ENCODE measurements at regions not wholly inside any gene's neighbourhood (a gene's known extent, or its start where the extent isn't known, plus 50 kb on each side); places are given as distances from the start of the nearest gene placed in this dataset.

DNA sequence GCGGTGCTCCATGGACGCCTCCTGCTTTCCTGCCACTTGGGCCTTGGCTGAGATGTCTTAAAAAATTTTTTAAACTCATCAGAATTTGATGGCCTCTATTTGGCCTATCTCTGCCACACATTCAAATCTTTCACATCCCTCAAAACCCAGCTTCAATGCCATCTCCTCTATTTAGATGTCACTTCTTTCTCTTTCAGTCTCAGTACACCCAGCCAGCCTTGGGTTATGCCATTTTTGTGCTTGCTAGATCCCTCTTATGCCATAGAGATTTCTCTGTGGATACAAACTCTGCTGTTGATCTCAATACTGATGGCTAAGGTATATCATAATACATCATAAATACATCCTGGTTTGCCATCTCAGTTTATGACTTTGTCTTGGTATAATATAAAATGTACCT, 222.3 kb upstream of the TPRG1 start (continued):
- TF ChIP-seq, protein P1, sequence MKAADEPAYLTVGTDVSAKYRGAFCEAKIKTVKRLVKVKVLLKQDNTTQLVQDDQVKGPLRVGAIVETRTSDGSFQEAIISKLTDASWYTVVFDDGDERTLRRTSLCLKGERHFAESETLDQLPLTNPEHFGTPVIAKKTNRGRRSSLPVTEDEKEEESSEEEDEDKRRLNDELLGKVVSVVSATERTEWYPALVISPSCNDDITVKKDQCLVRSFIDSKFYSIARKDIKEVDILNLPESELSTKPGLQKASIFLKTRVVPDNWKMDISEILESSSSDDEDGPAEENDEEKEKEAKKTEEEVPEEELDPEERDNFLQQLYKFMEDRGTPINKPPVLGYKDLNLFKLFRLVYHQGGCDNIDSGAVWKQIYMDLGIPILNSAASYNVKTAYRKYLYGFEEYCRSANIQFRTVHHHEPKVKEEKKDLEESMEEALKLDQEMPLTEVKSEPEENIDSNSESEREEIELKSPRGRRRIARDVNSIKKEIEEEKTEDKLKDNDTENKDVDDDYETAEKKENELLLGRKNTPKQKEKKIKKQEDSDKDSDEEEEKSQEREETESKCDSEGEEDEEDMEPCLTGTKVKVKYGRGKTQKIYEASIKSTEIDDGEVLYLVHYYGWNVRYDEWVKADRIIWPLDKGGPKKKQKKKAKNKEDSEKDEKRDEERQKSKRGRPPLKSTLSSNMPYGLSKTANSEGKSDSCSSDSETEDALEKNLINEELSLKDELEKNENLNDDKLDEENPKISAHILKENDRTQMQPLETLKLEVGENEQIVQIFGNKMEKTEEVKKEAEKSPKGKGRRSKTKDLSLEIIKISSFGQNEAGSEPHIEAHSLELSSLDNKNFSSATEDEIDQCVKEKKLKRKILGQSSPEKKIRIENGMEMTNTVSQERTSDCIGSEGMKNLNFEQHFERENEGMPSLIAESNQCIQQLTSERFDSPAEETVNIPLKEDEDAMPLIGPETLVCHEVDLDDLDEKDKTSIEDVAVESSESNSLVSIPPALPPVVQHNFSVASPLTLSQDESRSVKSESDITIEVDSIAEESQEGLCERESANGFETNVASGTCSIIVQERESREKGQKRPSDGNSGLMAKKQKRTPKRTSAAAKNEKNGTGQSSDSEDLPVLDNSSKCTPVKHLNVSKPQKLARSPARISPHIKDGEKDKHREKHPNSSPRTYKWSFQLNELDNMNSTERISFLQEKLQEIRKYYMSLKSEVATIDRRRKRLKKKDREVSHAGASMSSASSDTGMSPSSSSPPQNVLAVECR (CRISPR knock-in tag; IDR thresholded peaks at IDR 0.05; ENCODE audit: borderline replicate concordance), result no peak
- TF ChIP-seq, protein P2, sequence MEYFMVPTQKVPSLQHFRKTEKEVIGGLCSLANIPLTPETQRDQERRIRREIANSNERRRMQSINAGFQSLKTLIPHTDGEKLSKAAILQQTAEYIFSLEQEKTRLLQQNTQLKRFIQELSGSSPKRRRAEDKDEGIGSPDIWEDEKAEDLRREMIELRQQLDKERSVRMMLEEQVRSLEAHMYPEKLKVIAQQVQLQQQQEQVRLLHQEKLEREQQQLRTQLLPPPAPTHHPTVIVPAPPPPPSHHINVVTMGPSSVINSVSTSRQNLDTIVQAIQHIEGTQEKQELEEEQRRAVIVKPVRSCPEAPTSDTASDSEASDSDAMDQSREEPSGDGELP (IDR thresholded peaks at IDR 0.05; ENCODE audit: borderline replicate concordance, low read depth), result no peak

DNA sequence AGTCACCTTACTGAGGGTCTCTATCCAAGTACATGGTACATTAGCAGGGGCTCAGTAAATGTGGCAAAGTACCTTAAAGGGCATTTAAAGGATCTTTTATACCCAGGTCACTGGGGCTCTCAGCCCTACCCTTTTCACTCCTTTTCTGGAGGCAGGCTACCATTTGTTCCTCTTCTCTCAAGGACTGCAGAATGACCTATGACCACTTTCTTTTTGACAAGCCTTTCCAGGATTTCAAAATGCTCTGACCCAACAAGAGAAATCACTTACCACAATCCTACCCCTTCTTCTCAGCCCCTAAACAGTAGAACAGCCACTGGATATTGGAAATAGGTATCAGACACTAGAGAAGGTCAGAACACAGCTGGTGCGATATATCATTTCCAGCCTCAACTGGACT, 221.8 kb upstream of the TPRG1 start:
- H3K79me2 ChIP-seq (ENCODE audit: insufficient read depth, low read length), result no peaks in the 10 kb centered on the region
- ATAC-seq (no peak), DNase-seq (ENCODE audit: low spot score) (no peak), FAIRE-seq (no peak)
- H3K4me2 ChIP-seq (ENCODE audit: low read depth, low read length), result no peak overlapping the region
- intact Hi-C loops (cut with micrococcal nuclease; ENCODE audit: unreplicated experiment), result loop anchor here (5.0 to 10.0 kb wide), 5 partner anchors 205 to 913 kb away; no protein-coding TSS in a partner anchor
- H3K27me3 ChIP-seq (ENCODE audit: control insufficient read depth in 1 of 2, insufficient read depth in 2 of 2, low read length in 2 of 2), result no peaks in the 10 kb centered on the region
- no peak overlapping the region for H3K9ac ChIP-seq (ENCODE audit: insufficient read depth, low read depth, low read length)
- BruUV-seq (replicated peaks), result no TSS peak
- ChIA-PET POLR2A (no interaction called here), CTCF (ENCODE audit: low intra/inter-chr PET ratio, low total read pairs) (no interaction called here)
- H3K27ac ChIP-seq (ENCODE audit: extremely low read length, insufficient read depth, low read length), result no peak overlapping the region
- no peaks in the 10 kb centered on the region for H3K9me3 ChIP-seq (ENCODE audit: low read length)
- in situ Hi-C loops (cut with HindIII; ENCODE audit: extremely low pct_ligation_motif_present, low pct_unique_long_range_greater_than_20kb), result loop anchor here (5.0 to 25.0 kb wide), 4 partner anchors 655 to 1208 kb away; no protein-coding TSS in a partner anchor
- H3K4me3 ChIP-seq (replicated peaks in 1 of 3; ENCODE audit: insufficient read depth in 1 of 3, low read depth in 2 of 3, low read length in 3 of 3), result no peak overlapping the region
- peaks cover 38% of the 10 kb centered on the region for H3K4me1 ChIP-seq (ENCODE audit: insufficient read depth, low read length)
- no peak overlapping the region for H2AFZ ChIP-seq (ENCODE audit: low read length)
- no peaks in the 10 kb centered on the region for H4K20me1 ChIP-seq (ENCODE audit: insufficient read depth, low read length)
- WGBS (ENCODE audit: low lambda C conversion rate), result 96% methylated on average over 1 of the region's 1 CpG
- H3K36me3 ChIP-seq (replicated peaks in 1 of 2; ENCODE audit: control insufficient read depth in 1 of 2, insufficient read depth in 2 of 2, low read length in 2 of 2), result no peaks in the 10 kb centered on the region
- TF ChIP-seq ZSCAN9 (CRISPR knock-in tag; IDR thresholded peaks at IDR 0.05; ENCODE audit: borderline replicate concordance) (no peak), SNAPC2 (CRISPR knock-in tag; IDR thresholded peaks at IDR 0.05) (no peak), ZNF577 (CRISPR knock-in tag; IDR thresholded peaks at IDR 0.05; ENCODE audit: borderline replicate concordance, low read depth) (no peak), ZNF883 (CRISPR knock-in tag; IDR thresholded peaks at IDR 0.05; ENCODE audit: not compliant biosample characterization) (no peak), TAF1 (CRISPR knock-in tag; IDR thresholded peaks at IDR 0.05) (no peak), ZEB1 (IDR thresholded peaks at IDR 0.05; ENCODE audit: insufficient replicate concordance, low read depth) (no peak), GABPA (IDR thresholded peaks at IDR 0.05; ENCODE audit: low read depth, low read length) (no peak), GABPA (CRISPR knock-in tag; IDR thresholded peaks at IDR 0.05; ENCODE audit: low read depth) (no peak), ZNF329 (CRISPR knock-in tag; IDR thresholded peaks at IDR 0.05; ENCODE audit: low read depth) (no peak), POLR2AphosphoS5 (IDR thresholded peaks at IDR 0.05; ENCODE audit: low read depth, low read length) (no peak), ZNF709 (CRISPR knock-in tag; IDR thresholded peaks at IDR 0.05) (no peak)
- TF ChIP-seq, protein P3, sequence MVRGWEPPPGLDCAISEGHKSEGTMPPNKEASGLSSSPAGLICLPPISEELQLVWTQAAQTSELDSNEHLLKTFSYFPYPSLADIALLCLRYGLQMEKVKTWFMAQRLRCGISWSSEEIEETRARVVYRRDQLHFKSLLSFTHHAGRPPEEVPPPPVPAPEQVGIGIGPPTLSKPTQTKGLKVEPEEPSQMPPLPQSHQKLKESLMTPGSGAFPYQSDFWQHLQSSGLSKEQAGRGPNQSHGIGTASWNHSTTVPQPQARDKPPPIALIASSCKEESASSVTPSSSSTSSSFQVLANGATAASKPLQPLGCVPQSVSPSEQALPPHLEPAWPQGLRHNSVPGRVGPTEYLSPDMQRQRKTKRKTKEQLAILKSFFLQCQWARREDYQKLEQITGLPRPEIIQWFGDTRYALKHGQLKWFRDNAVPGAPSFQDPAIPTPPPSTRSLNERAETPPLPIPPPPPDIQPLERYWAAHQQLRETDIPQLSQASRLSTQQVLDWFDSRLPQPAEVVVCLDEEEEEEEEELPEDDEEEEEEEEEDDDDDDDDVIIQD (CRISPR knock-in tag; IDR thresholded peaks at IDR 0.05; ENCODE audit: low read depth), result no peak
